ENCODE measurements at regions not wholly inside any gene's neighbourhood (a gene's known extent, or its start where the extent isn't known, plus 50 kb on each side); places are given as distances from the start of the nearest gene placed in this dataset.

DNA sequence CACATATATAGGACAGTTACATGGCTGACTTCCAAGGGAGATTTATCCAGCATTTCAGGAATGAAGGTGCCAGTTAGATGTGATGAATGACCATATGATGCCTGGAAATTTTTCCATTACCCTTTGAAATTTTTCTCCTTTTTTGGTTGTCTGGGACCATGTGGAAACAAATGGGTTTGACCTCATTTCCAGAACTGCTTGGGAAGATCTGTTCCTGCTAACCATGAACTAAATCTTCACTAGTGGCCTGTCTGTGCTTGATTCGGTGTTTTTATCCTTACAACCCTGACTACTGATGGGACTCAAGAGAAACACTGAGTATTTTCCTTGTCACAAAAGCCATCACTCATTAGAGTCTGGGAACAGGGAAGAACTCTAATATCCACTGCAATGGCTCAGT lies 409.4 kb downstream of the PDCD6IP start:
- no peak overlapping the region for H2AFZ ChIP-seq (ENCODE audit: control insufficient read depth, low read length)
- H3K27me3 ChIP-seq (ENCODE audit: control insufficient read depth, extremely low read depth, insufficient read depth, low read length) = no peaks in the 10 kb centered on the region
- H3K9ac ChIP-seq (ENCODE audit: control insufficient read depth, extremely low read depth, insufficient read depth, low read length) = no peak overlapping the region
- H3K27ac ChIP-seq (ENCODE audit: control insufficient read depth, insufficient read depth, low read length) = no peak overlapping the region
- H3K4me1 ChIP-seq (ENCODE audit: control insufficient read depth, extremely low read depth, insufficient read depth, low read length) = no peaks in the 10 kb centered on the region
- FAIRE-seq (no peak), DNase-seq (ENCODE audit: low read depth, low spot score) (no peak)
- H3K4me3 ChIP-seq (ENCODE audit: control insufficient read depth in 2 of 3, extremely low read depth in 1 of 3, insufficient read depth in 2 of 3, low read depth in 1 of 3, low read length in 3 of 3) = no peak overlapping the region
- H3K9me3 ChIP-seq (ENCODE audit: control insufficient read depth, low read depth, low read length) = no peaks in the 10 kb centered on the region
- TF ChIP-seq CTCF (optimal IDR thresholded peaks at IDR 0.05 in 1 of 3, IDR thresholded peaks at IDR 0.05 in 1 of 3, conservative IDR thresholded peaks at IDR 0.05 in 1 of 3; ENCODE audit: extremely low read depth in 1 of 3, insufficient read depth in 2 of 3, low read length in 3 of 3) (no peak), EZH2 (IDR thresholded peaks at IDR 0.05; ENCODE audit: low read length) (no peak)
- no peak overlapping the region for H3K4me2 ChIP-seq (ENCODE audit: control insufficient read depth, extremely low read depth, insufficient read depth, low read depth, low read length)
- no peaks in the 10 kb centered on the region for H4K20me1 ChIP-seq (ENCODE audit: control insufficient read depth, extremely low read depth, insufficient read depth, low read length)
- H3K9me1 ChIP-seq (ENCODE audit: control insufficient read depth, extremely low read depth, insufficient read depth, low read length) = no peaks in the 10 kb centered on the region
- no peaks in the 10 kb centered on the region for H3K79me2 ChIP-seq (ENCODE audit: control insufficient read depth, insufficient read depth, low read length)
- dilution Hi-C loops (cut with MboI; ENCODE audit: extremely low pct_ligation_motif_present, low sequenced_read_pairs) = no loop called here
- H3K36me3 ChIP-seq (ENCODE audit: control insufficient read depth in 2 of 2, extremely low read depth in 1 of 2, insufficient read depth in 2 of 2, low read length in 2 of 2) = no peaks in the 10 kb centered on the region

DNA sequence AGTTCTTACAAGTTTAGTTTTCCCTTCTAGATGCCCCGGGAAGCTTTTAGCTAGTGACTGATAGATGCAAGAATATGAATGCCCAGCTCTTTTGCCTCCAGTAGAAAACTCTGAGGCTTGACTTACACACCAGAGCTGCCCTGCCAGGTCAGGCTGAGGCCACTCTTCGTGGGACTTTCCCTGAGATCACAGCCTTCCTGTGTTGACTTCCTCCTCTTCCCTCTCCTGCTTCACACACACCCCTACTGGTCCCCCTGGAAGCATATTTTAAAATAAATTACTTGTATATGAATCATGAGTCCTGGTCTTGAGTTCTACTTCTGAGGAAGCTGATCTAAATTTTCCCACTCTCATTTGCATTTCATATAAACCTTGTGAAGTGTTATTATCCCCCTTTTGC lies 413.7 kb downstream of the PDCD6IP start:
- Histone ChIP-seq H3K9ac (ENCODE audit: control insufficient read depth, extremely low read depth, insufficient read depth, low read length) (no peak overlapping the region), H3K9me3 (ENCODE audit: control insufficient read depth, low read depth, low read length) (no peaks in the 10 kb centered on the region), H2AFZ (ENCODE audit: control insufficient read depth, low read length) (no peak overlapping the region), H3K9me1 (ENCODE audit: control insufficient read depth, extremely low read depth, insufficient read depth, low read length) (no peaks in the 10 kb centered on the region), H3K4me1 (ENCODE audit: control insufficient read depth, extremely low read depth, insufficient read depth, low read length) (no peaks in the 10 kb centered on the region), H3K27ac (ENCODE audit: control insufficient read depth, insufficient read depth, low read length) (no peak overlapping the region), H4K20me1 (ENCODE audit: control insufficient read depth, extremely low read depth, insufficient read depth, low read length) (no peaks in the 10 kb centered on the region), H3K4me3 (ENCODE audit: control insufficient read depth in 2 of 3, extremely low read depth in 1 of 3, insufficient read depth in 2 of 3, low read depth in 1 of 3, low read length in 3 of 3) (no peak overlapping the region), H3K79me2 (ENCODE audit: control insufficient read depth, insufficient read depth, low read length) (no peaks in the 10 kb centered on the region), H3K4me2 (ENCODE audit: control insufficient read depth, extremely low read depth, insufficient read depth, low read depth, low read length) (no peak overlapping the region), H3K27me3 (ENCODE audit: control insufficient read depth, extremely low read depth, insufficient read depth, low read length) (no peaks in the 10 kb centered on the region), H3K36me3 (ENCODE audit: control insufficient read depth in 2 of 2, extremely low read depth in 1 of 2, insufficient read depth in 2 of 2, low read length in 2 of 2) (no peaks in the 10 kb centered on the region)
- dilution Hi-C loops (cut with MboI; ENCODE audit: extremely low pct_ligation_motif_present, low sequenced_read_pairs) = no loop called here
- TF ChIP-seq EZH2 (IDR thresholded peaks at IDR 0.05; ENCODE audit: low read length) = no peak
- DNase-seq (ENCODE audit: low read depth, low spot score) (no peak), FAIRE-seq (no peak)

DNA sequence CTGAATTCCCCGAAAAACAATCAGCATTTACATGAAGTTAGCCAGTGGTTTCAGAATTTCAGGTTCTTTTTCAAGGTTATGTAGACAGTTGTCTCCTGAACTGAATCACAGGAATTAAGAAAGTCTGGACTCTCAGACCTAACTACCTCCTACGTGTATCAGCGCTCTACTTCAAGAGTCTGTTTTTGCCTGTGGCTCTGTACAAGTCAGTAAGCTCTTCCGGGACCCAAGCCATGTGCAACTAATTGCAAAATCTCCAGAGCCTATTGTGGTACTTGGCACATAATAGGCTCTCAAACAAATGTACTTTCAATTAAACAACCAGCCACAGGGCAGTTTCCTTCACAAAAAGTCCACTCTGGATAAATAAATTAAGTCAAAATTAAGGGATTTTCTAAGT lies 414.2 kb downstream of the PDCD6IP start:
- Histone ChIP-seq H3K9me1 (ENCODE audit: control insufficient read depth, extremely low read depth, insufficient read depth, low read length) (no peaks in the 10 kb centered on the region), H2AFZ (ENCODE audit: control insufficient read depth, low read length) (no peak overlapping the region), H3K36me3 (ENCODE audit: control insufficient read depth in 2 of 2, extremely low read depth in 1 of 2, insufficient read depth in 2 of 2, low read length in 2 of 2) (no peaks in the 10 kb centered on the region), H4K20me1 (ENCODE audit: control insufficient read depth, extremely low read depth, insufficient read depth, low read length) (no peaks in the 10 kb centered on the region), H3K27me3 (ENCODE audit: control insufficient read depth, extremely low read depth, insufficient read depth, low read length) (no peaks in the 10 kb centered on the region), H3K4me2 (ENCODE audit: control insufficient read depth, extremely low read depth, insufficient read depth, low read depth, low read length) (no peak overlapping the region), H3K27ac (ENCODE audit: control insufficient read depth, insufficient read depth, low read length) (no peak overlapping the region), H3K79me2 (ENCODE audit: control insufficient read depth, insufficient read depth, low read length) (no peaks in the 10 kb centered on the region), H3K4me1 (ENCODE audit: control insufficient read depth, extremely low read depth, insufficient read depth, low read length) (no peaks in the 10 kb centered on the region), H3K9me3 (ENCODE audit: control insufficient read depth, low read depth, low read length) (no peaks in the 10 kb centered on the region), H3K9ac (ENCODE audit: control insufficient read depth, extremely low read depth, insufficient read depth, low read length) (no peak overlapping the region), H3K4me3 (ENCODE audit: control insufficient read depth in 2 of 3, extremely low read depth in 1 of 3, insufficient read depth in 2 of 3, low read depth in 1 of 3, low read length in 3 of 3) (no peak overlapping the region)
- no peak for DNase-seq (ENCODE audit: low read depth, low spot score)
- no peak for FAIRE-seq
- dilution Hi-C loops (cut with MboI; ENCODE audit: extremely low pct_ligation_motif_present, low sequenced_read_pairs) = no loop called here
- TF ChIP-seq EZH2 (IDR thresholded peaks at IDR 0.05; ENCODE audit: low read length) = no peak
- no peak for TF ChIP-seq CTCF (optimal IDR thresholded peaks at IDR 0.05 in 1 of 3, IDR thresholded peaks at IDR 0.05 in 1 of 3, conservative IDR thresholded peaks at IDR 0.05 in 1 of 3; ENCODE audit: extremely low read depth in 1 of 3, insufficient read depth in 2 of 3, low read length in 3 of 3)

Measured in keratinocyte (primary cell).